HL-60 (cell line): ENCODE measurements at regions not wholly inside any gene's neighbourhood (a gene's known extent, or its start where the extent isn't known, plus 50 kb on each side); places are given as distances from the start of the nearest gene placed in this dataset.

Experiments used
- CTCF ChIP-seq: IDR thresholded peaks from one replicate; pipeline ENCODE4 v1.5.1; 2011; ENCODE audit warnings: low read length, control low read depth, inconsistent platforms; ENCODE audit not compliant: insufficient read depth
- POLR2AphosphoS5 ChIP-seq: IDR thresholded peaks from 2 replicates; pipeline ENCODE4 v1.6.1; 2012; ENCODE audit warnings: low read depth

GRCh38 chr4:29717287-29718057, 1002.7 kb upstream of the PCDH7 start:
- TF ChIP-seq CTCF = no peak
- no peak for TF ChIP-seq POLR2AphosphoS5
